GM12878 (cell line): ENCODE measurements at regions not wholly inside any gene's neighbourhood (a gene's known extent, or its start where the extent isn't known, plus 50 kb on each side); places are given as distances from the start of the nearest gene placed in this dataset.

Experiments
- ATAC-seq: fragments of 200-7000 bp; cut with Tn5 transposase; 3 replicates; pipeline ENCODE4 v1.9.1; 2020; ENCODE audit warnings: mild to moderate bottlenecking, moderate library complexity
- BruUV-seq: library from RNA; stranded (reverse); fragments of 400-500 nt; replicated peaks from 2 replicates; lab custom pipeline; 2021; lab: Mats Ljungman, UMichigan
- CTCF ChIA-PET: fragments of 300-600 bp; sonication (Branson Sonifier 250); formaldehyde crosslinking; extraction: SDS; loops from one replicate; lab custom pipeline; 2021; ENCODE audit warnings: inconsistent platforms; lab: Yijun Ruan, JAX
- POLR2A ChIA-PET: fragments of 350-600 bp; formaldehyde crosslinking; extraction: SDS; loops from one replicate; lab custom pipeline; 2021; ENCODE audit warnings: inconsistent platforms; lab: Charles Lee
- RAD21 ChIA-PET: fragments of 300-600 bp; sonication (Branson Sonifier 250); formaldehyde crosslinking; loops from one replicate; lab custom pipeline; 2023; ENCODE audit warnings: antibody characterized with exemption; ENCODE audit not compliant: unreplicated experiment; lab: Charles Lee
- SMC1A ChIA-PET: fragments of 300-600 bp; sonication (Branson Sonifier 250); formaldehyde crosslinking; loops from one replicate; lab custom pipeline; 2023; ENCODE audit not compliant: unreplicated experiment, uncharacterized antibody; lab: Charles Lee
- DNase-seq: peaks from one replicate; pipeline ENCODE4 v3.0.0-alpha.2; 2011; ENCODE audit warnings: low read depth, low spot score
- FAIRE-seq: peaks from 3 replicates; lab custom pipeline; 2011; peaks lifted over from hg19 to GRCh38; lab: Jason Lieb, UNC
- H2AFZ ChIP-seq: 2 replicates; pipeline ENCODE4 v1.6.0; 2011; ENCODE audit warnings: low read depth, low read length, control low read depth; ENCODE audit not compliant: control insufficient read depth
- H3K27ac ChIP-seq: 2 replicates; pipeline ENCODE4 v1.5.1; 2011; ENCODE audit warnings: control low read depth; ENCODE audit not compliant: control insufficient read depth, insufficient read depth
- H3K27me3 ChIP-seq, 2 experiments: replicated peaks in 1 of 2; 2 replicates each; pipeline versions ENCODE4 v1.6.0 to v1.6.1; 2011; ENCODE audit warnings: low read length in 1 of 2; ENCODE audit not compliant: control insufficient read depth in 2 of 2, insufficient read depth in 2 of 2
- H3K36me3 ChIP-seq, 2 experiments: 2 replicates each; pipeline ENCODE4 v1.5.1; 2011; ENCODE audit warnings: low read length in 1 of 2; ENCODE audit not compliant: control insufficient read depth in 2 of 2, insufficient read depth in 2 of 2
- H3K4me1 ChIP-seq: 2 replicates; pipeline ENCODE4 v1.6.1; 2011; ENCODE audit warnings: mild to moderate bottlenecking, low read length, moderate library complexity, mixed read lengths; ENCODE audit not compliant: control insufficient read depth, insufficient read depth
- H3K4me2 ChIP-seq: 2 replicates; pipeline ENCODE4 v1.6.0; 2011; ENCODE audit warnings: control low read depth; ENCODE audit not compliant: control insufficient read depth, insufficient read depth
- H3K4me3 ChIP-seq: fragments of 200-600 bp; sonication (generic); 2 replicates; pipeline ENCODE4 v1.5.1; 2016
- H3K79me2 ChIP-seq: 2 replicates; pipeline ENCODE4 v1.6.0; 2011; ENCODE audit warnings: low read length; ENCODE audit not compliant: control insufficient read depth, insufficient read depth
- H3K9ac ChIP-seq: 2 replicates; pipeline ENCODE4 v1.8.0; 2011; ENCODE audit warnings: low read length, control low read depth, mixed read lengths; ENCODE audit not compliant: control insufficient read depth, insufficient read depth
- H3K9me3 ChIP-seq: replicated peaks from 3 replicates; pipeline ENCODE4 v1.5.1; 2011; ENCODE audit warnings: mild to moderate bottlenecking, low read length; ENCODE audit not compliant: control insufficient read depth, insufficient read depth
- H4K20me1 ChIP-seq: 2 replicates; pipeline ENCODE4 v1.6.0; 2011; ENCODE audit not compliant: control insufficient read depth, insufficient read depth
- CHD4 ChIP-seq: fragments of 200-600 bp; sonication (generic); IDR thresholded peaks from 2 replicates; pipeline ENCODE4 v1.6.1; 2016; ENCODE audit warnings: mild to moderate bottlenecking
- PBX3 ChIP-seq: IDR thresholded peaks from 2 replicates; pipeline ENCODE4 v1.6.1; 2011; ENCODE audit warnings: mild to moderate bottlenecking, low read depth, low read length, moderate library complexity; ENCODE audit not compliant: insufficient replicate concordance
- RELB ChIP-seq: fragments of 450-650 bp; IDR thresholded peaks from 2 replicates; pipeline ENCODE4 v1.6.1; 2017; ENCODE audit warnings: low read depth, mild to moderate bottlenecking, moderate library complexity
- SMAD5 ChIP-seq: IDR thresholded peaks from 2 replicates; pipeline ENCODE4 v1.6.1; 2016; ENCODE audit warnings: antibody characterized with exemption, low read depth
- ZBED1 ChIP-seq: IDR thresholded peaks from 2 replicates; pipeline ENCODE4 v1.6.1; 2016; ENCODE audit warnings: borderline replicate concordance
- ZBTB4 ChIP-seq: fragments of 450-650 bp; formaldehyde crosslinking; IDR thresholded peaks from 2 replicates; pipeline ENCODE4 v1.4.0; 2022; ENCODE audit warnings: mild to moderate bottlenecking, moderate library complexity
- ZNF592 ChIP-seq: fragments of 450-650 bp; IDR thresholded peaks from 2 replicates; pipeline ENCODE4 v1.6.1; 2017; ENCODE audit warnings: mild to moderate bottlenecking, moderate library complexity
- WGBS: methylation state at CpG from one replicate; pipeline ENCODE4 v1.1.6; 2016; ENCODE audit warnings: low lambda C conversion rate; ENCODE audit not compliant: insufficient replicate concordance, insufficient coverage; ENCODE audit errors: missing lambda C conversion rate; 5-methylcytosine and 5-hydroxymethylcytosine counted together
- in situ Hi-C: fragments of 300-500 bp; cut with MboI; formaldehyde crosslinking; loops from 9 replicates; pipeline ENCODE4 v1.14.3; 2018; ENCODE audit warnings: mixed read lengths
- intact Hi-C: fragments of 100-400 bp; cut with micrococcal nuclease; formaldehyde crosslinking; loops from one replicate; pipeline ENCODE4 v1.14.2; 2022; ENCODE audit not compliant: unreplicated experiment

GRCh38 chr14:24708684-24709083 lies 74.7 kb upstream of the GZMB start:
- ChIA-PET RAD21 (interaction anchor here (0.8 to 9.8 kb wide), 12 partner anchors 9 to 444 kb away, joined by 3 to 107 read pairs (median 19); no protein-coding TSS in a partner anchor), POLR2A (interaction anchor here (1.0 kb wide), 1 partner anchor 206 kb away, joined by 4 read pairs; no protein-coding TSS in a partner anchor), SMC1A (interaction anchor here (0.9 to 14.6 kb wide), 15 partner anchors 9 to 698 kb away, joined by 3 to 217 read pairs (median 11); no protein-coding TSS in a partner anchor), CTCF (interaction anchor here (0.9 to 9.9 kb wide), 18 partner anchors 9 to 692 kb away, joined by 3 to 188 read pairs (median 27); no protein-coding TSS in a partner anchor)
- no peaks in the 10 kb centered on the region for H4K20me1 ChIP-seq
- no TSS peak for BruUV-seq
- DNase-seq: no peak
- in situ Hi-C loops (no loop called here), intact Hi-C loops (no loop called here)
- H3K9ac ChIP-seq: no peak overlapping the region
- no peak overlapping the region for H3K4me2 ChIP-seq
- no peaks in the 10 kb centered on the region for H3K27me3 ChIP-seq
- H3K4me3 ChIP-seq: no peak overlapping the region
- no peak overlapping the region for H3K27ac ChIP-seq
- TF ChIP-seq RELB: no peak
- TF ChIP-seq PBX3: no peak
- no peak for TF ChIP-seq ZBED1
- TF ChIP-seq CHD4: no peak
- no peak for TF ChIP-seq ZBTB4 (CRISPR knock-in tag)
- no peak for TF ChIP-seq SMAD5
- TF ChIP-seq ZNF592: no peak
- no peak for ATAC-seq
- 47% methylated on average over 3 of the region's 3 CpGs for WGBS
- FAIRE-seq: no peak
- H3K4me1 ChIP-seq: peaks cover 20% of the 10 kb centered on the region
- H3K36me3 ChIP-seq: no peaks in the 10 kb centered on the region
- no peaks in the 10 kb centered on the region; the same call in 2 of the 3 replicates for H3K9me3 ChIP-seq
- H2AFZ ChIP-seq: no peak overlapping the region
- H3K79me2 ChIP-seq: no peaks in the 10 kb centered on the region
